ENCODE measurements at regions not wholly inside any gene's neighbourhood (a gene's known extent, or its start where the extent isn't known, plus 50 kb on each side); places are given as distances from the start of the nearest gene placed in this dataset.
"Not testable (repeated sequence)": the region's sequence is repeated elsewhere in the genome, so short reads cannot be mapped to it uniquely, and the experiment has no call there.

DNA sequence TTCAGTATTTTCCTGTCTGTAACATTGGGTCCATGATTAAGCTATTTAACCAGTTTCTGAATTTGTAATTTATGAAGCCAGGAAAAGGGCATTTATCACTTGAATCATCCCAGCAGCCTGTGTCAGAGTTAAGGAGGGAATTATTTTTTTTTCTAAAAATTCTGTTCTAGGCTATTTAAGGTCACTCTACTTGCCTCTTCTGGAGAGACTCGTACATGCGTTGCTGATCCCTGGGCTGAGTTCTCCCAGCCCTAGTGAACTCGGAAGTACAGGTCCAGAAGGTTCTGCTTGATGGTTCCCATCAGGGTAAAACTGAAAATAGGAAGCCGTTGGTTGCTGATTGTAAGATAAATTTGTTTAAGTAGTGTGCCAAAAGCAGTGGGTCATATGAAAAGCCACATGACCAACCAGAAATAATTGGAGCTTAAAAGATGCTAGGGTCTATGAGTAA lies 90.7 kb downstream of the GPR88 start:
- DNase-seq (ENCODE audit: low spot score): no peak

DNA sequence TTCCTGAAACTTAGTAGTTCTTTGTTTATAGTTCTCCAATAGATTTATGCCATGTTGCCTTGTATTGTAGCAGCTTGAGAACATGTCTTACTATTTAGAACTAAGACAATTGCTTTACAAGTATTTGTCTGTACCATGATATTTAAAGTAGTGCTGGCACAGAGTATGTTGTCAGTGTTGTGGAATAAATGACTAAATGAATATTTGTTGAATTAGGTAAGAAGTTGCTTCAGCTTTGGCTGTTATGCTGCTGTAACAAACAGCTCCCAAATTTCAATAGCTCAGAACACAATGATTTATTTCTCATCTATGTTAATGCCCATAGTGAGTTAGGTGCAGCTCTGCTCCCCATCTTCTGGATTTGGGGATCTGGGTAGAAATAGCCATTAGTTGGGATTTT lies 90.2 kb upstream of the VCAM1 start:
- no peak for DNase-seq (ENCODE audit: low spot score)

DNA sequence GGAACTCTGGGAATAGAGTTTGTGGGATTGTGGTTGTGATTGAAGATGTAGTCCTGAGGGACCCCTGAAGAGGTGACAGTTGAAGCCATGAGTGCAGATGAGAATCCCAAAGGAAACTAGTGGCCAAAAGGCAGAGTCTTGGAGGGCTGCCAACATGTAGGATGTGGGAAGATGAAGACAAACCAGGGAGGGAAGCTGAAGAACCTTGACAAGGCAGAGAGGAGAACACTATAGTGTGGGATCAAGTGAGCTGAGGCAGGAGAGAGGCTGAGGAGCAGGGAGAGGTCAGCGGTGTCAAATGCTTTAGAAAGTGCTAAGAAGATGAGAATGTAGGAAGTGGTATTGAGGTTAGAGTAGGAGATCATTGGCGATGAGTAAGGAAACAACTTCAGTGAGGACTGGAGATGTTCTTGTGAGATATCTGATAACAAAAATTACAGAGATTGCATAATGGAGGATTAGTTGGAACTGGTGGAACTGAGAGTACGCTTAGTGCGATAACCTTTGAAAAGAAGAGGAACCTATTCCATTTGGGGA lies 88.5 kb upstream of the VCAM1 start:
- no peak for DNase-seq (ENCODE audit: low spot score)

DNA sequence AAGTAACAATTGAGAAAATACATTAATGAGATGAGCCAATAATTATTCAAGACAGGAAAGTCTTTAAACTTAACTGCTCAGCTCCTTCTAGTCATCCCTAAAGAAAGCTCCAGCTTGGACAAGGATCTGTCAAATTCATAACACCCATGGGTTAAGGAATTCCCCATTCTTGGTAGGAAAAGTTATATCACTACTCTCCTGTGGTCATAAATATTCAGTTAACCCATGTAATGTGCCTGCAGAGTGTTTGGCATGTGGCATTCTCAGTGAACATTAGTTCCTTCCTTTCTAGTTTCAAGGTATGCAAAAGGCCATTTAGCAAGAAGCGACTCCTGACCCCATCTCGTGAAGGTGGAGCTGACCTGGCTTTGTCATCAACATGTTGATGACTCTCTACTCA lies 76.7 kb upstream of the VCAM1 start:
- DNase-seq (ENCODE audit: low spot score): no peak

DNA sequence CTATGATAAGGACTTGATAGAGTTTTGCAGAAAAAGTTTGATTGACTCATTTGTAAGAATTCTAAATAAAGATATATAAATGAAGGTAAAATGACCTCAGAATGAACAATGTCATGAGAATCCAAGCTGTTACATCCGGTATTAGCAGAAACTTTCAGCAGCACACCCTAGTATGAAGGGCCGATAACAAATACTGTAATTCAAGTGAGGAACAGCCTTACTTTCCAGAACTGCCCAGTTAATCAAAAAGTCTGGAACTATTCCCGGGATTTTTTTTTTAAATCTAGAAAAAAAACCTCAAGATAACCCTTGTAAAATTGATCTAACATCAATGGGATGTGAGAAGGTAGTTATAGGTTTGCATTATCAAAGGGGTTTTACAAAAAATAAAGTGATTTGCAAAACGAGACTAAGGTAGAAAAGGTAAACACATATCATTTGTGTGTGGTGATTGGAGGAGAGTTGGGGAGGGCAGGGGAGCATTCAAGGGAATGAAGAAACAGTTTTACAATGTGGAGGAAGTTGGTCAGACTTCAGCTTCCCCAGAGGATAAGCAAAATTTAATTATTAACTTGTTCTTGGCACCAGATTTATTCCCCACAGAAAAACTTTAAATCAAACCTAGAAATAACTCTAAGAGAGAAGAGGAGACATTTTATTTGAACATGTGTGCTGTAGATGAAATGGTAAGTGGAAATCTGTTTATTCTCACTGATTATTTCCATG lies 75.9 kb upstream of the VCAM1 start:
- DNase-seq (ENCODE audit: low spot score): no peak

DNA sequence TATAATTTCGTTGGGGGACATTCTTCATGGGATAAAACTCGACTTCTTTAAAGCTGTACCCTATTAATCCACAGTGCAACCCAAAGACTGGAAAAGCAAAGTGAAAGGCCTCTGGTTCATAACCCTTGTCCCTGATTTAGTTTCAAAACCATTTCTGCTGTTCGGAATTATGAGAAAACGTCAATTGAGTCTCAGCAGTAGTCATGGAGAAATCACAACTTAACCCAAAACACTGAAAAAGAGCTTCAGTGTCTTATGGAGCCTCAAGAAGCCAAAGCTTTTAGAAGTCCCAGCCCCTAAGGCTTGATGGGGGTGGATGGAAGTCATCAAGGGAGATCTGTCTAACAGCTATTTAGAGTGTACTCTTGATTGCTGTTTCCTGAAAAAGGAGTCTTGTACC lies 73.5 kb upstream of the VCAM1 start:
- no peak for DNase-seq (ENCODE audit: low spot score)

DNA sequence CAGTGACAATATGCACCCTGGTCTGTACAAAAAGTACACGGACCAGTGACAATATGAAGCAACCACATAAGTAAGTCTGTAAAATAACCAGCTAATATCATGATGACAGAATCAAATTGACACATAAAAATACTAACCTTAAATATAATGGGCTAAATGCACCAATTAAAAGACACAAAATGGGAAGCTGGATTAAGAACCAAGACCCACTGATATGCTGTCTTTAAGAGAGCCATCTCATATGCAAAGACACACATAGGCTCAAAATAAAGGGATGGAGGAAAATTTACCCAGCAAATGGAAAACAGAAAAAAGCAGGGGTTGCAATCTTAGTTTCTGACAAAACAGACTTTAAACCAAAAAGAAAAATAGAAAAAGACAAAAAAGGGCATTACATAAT lies 70.4 kb upstream of the VCAM1 start:
- DNase-seq (ENCODE audit: low spot score): no peak

DNA sequence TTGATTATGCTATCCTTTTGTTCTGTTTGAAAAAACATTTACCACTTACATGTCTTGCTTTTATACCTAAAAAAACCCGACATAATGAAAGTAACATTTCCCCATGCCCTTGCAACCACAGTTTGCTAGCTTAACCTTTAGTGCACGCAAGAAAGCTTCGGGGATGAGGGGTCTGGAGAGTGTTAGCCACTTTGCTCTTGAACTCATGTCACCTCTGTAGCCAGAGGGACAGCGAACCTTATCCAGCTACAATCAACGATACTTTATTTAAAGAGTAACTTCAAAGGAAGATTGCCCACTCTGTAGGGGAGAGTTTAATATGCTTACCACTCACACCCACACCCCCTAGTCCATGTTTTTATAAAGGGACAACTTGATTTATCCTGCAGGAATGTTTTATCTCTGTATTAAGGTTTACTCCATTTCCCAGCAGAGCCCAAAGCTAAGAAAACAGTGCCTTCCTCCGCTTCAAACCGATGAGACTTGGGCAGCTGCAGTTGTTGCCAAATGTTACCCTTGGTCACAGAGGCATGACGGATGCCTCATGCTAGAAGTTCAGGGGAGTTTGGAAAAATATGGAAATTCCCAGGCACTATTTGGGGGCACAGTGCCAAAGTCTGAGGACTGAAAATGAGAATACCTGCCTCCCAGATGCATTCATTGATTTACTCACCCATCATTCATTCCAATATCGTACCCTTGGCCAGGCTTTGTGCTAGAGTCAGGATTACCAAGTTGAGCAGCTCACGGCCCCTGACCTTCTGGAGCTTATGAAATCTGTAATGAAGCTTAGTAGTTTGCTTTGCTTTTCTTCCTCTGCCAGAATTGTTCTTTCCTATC lies 61.4 kb upstream of the VCAM1 start:
- DNase-seq (ENCODE audit: low spot score): no peak

DNA sequence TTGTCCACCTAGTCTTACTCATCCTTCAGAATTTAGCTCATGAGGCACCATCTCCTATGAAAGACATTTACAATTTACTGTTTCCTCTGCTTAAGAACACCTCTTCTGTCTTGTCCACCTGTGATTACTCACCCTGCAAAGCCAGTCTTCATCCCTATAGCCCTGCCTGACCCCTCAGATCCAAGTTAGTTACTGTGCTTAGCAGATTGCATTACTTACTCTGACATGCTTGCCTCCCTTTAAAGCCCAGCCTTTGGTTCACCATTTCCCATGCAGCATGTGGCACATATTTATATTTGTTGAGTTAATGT lies 60.9 kb upstream of the VCAM1 start:
- no peak for DNase-seq (ENCODE audit: low spot score)

DNA sequence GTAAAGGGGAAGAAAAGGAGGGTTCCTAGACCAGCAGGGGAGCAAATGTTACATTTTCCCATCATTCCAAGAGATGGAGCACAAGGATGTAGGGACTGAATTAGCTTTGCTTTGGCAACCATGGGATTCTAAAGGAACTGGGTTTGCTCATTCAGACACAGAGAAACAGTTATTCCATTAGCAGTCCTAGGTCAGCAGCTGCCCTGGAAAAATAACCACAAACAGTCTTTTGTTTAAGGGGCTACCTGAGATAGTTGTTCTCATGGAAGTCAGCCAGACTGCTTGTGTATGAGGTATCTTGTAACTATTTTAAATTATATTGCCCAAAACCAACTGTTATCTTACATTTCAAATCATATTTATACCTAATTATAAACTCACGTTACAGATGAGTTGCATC lies 58.4 kb upstream of the VCAM1 start:
- no peak for DNase-seq (ENCODE audit: low spot score)

DNA sequence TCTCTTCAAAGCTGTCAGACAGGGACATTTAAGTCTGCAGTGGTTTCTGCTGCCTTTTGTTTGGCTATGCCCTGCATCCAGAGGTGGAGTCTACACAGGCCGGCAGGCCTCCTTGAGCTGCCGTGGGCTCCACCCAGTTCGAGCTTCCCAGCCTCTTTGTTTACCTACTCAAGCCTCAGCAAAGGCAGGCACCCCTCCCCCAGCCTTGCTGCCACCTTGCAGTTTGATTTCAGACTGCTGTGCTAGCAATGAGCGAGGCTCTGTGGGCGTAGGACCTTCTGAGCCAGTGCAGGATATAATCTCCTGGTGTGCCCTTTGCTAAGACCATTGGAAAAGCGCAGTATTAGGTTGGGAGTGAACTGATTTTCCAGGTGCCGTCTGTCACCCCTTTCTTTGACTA lies 51.0 kb upstream of the VCAM1 start:
- not testable (repeated sequence) for DNase-seq (ENCODE audit: low spot score)
